Astrocyte (in vitro differentiated cells and primary cell): ENCODE measurements at regions not wholly inside any gene's neighbourhood (a gene's known extent, or its start where the extent isn't known, plus 50 kb on each side); places are given as distances from the start of the nearest gene placed in this dataset.

Experiments used
- DNase-seq: peaks from one replicate; pipeline ENCODE4 v3.0.0-alpha.2; 2010; ENCODE audit warnings: low read depth
- FAIRE-seq: peaks from 2 replicates; lab custom pipeline; 2011; peaks lifted over from hg19 to GRCh38; lab: Jason Lieb, UNC
- H2AFZ ChIP-seq: 2 replicates; pipeline ENCODE4 v1.6.0; 2012; ENCODE audit warnings: low read depth, low read length, inconsistent platforms
- H3K27ac ChIP-seq: 2 replicates; pipeline ENCODE4 v1.5.1; 2011; ENCODE audit warnings: low read depth, low read length, inconsistent platforms
- H3K27me3 ChIP-seq: 2 replicates; pipeline ENCODE4 v1.6.0; 2011; ENCODE audit warnings: low read length, inconsistent platforms; ENCODE audit not compliant: insufficient read depth
- H3K36me3 ChIP-seq: 2 replicates; pipeline ENCODE4 v1.5.1; 2011; ENCODE audit warnings: low read length, inconsistent platforms; ENCODE audit not compliant: insufficient read depth
- H3K4me1 ChIP-seq: 2 replicates; pipeline ENCODE4 v1.5.1; 2011; ENCODE audit warnings: low read length, inconsistent platforms; ENCODE audit not compliant: insufficient read depth
- H3K4me2 ChIP-seq: 2 replicates; pipeline ENCODE4 v1.6.0; 2012; ENCODE audit warnings: low read length, inconsistent platforms
- H3K4me3 ChIP-seq: 2 replicates; pipeline ENCODE4 v1.5.1; 2011; ENCODE audit warnings: low read depth, mild to moderate bottlenecking, low read length, inconsistent platforms; ENCODE audit not compliant: insufficient read depth
- H3K79me2 ChIP-seq: 2 replicates; pipeline ENCODE4 v1.6.0; 2012; ENCODE audit warnings: mild to moderate bottlenecking, low read length, inconsistent platforms; ENCODE audit not compliant: insufficient read depth
- H3K9ac ChIP-seq: 2 replicates; pipeline ENCODE4 v1.6.0; 2012; ENCODE audit warnings: mild to moderate bottlenecking, low read length, inconsistent platforms
- H3K9me3 ChIP-seq: 2 replicates; pipeline ENCODE4 v1.5.1; 2012; ENCODE audit warnings: low read depth, mild to moderate bottlenecking, low read length, inconsistent platforms; ENCODE audit not compliant: insufficient read depth
- H4K20me1 ChIP-seq: 2 replicates; pipeline ENCODE4 v1.6.0; 2012; ENCODE audit warnings: low read length, inconsistent platforms; ENCODE audit not compliant: insufficient read depth
- H3K27ac Mint-ChIP-seq: one replicate; pipeline ENCODE4 v1.8.0; 2021; ENCODE audit warnings: mild to moderate bottlenecking, mixed read lengths; ENCODE audit not compliant: unreplicated experiment
- H3K27me3 Mint-ChIP-seq: one replicate; pipeline ENCODE4 v1.8.0; 2021; ENCODE audit warnings: low read depth, mixed read lengths; ENCODE audit not compliant: unreplicated experiment
- H3K36me3 Mint-ChIP-seq: one replicate; pipeline ENCODE4 v1.8.0; 2021; ENCODE audit warnings: low read depth, mixed read lengths; ENCODE audit not compliant: unreplicated experiment
- H3K4me1 Mint-ChIP-seq: one replicate; pipeline ENCODE4 v1.8.0; 2021; ENCODE audit warnings: low read depth, mixed read lengths; ENCODE audit not compliant: unreplicated experiment
- H3K4me3 Mint-ChIP-seq: one replicate; pipeline ENCODE4 v1.8.0; 2021; ENCODE audit warnings: mild to moderate bottlenecking, moderate library complexity, mixed read lengths; ENCODE audit not compliant: unreplicated experiment
- H3K9me3 Mint-ChIP-seq: one replicate; pipeline ENCODE4 v1.8.0; 2021; ENCODE audit warnings: mild to moderate bottlenecking, mixed read lengths; ENCODE audit not compliant: unreplicated experiment
- CTCF ChIP-seq: IDR thresholded peaks from 2 replicates; pipeline ENCODE4 v1.5.1; 2011; ENCODE audit warnings: low read depth, mild to moderate bottlenecking, inconsistent platforms, low read length, moderate library complexity; ENCODE audit not compliant: insufficient read depth
- EZH2 ChIP-seq: IDR thresholded peaks from 2 replicates; pipeline ENCODE4 v1.6.1; 2012; ENCODE audit warnings: mild to moderate bottlenecking, low read length, inconsistent platforms; ENCODE audit not compliant: insufficient read depth

- Histone ChIP-seq H3K36me3 (no peaks in the 10 kb centered on the region), H3K27ac (no peak overlapping the region), H3K4me3 (no peak overlapping the region), H3K27me3 (no peaks in the 10 kb centered on the region), H4K20me1 (no peaks in the 10 kb centered on the region), H3K9ac (no peak overlapping the region), H2AFZ (no peak overlapping the region), H3K79me2 (no peaks in the 10 kb centered on the region), H3K9me3 (no peaks in the 10 kb centered on the region), H3K4me2 (no peak overlapping the region), H3K4me1 (peaks cover 22% of the 10 kb centered on the region)
- peaks cover 10% of the 10 kb centered on the region for H3K27me3 Mint-ChIP-seq
- peaks cover 8% of the 10 kb centered on the region for H3K4me1 Mint-ChIP-seq
- peaks cover 13% of the 10 kb centered on the region for H3K9me3 Mint-ChIP-seq
- H3K36me3 Mint-ChIP-seq, result no peaks in the 10 kb centered on the region
- H3K4me3 Mint-ChIP-seq, result no peak overlapping the region
- DNase-seq (no peak), FAIRE-seq (no peak)
- no peak overlapping the region for H3K27ac Mint-ChIP-seq
- TF ChIP-seq CTCF, result no peak
- TF ChIP-seq EZH2, result no peak
Observed at GRCh38 chr2:128425216-128425615, 106.5 kb upstream of the HS6ST1 start.

GRCh38 chr2:128425731-128426620 lies 107.3 kb upstream of the HS6ST1 start:
- Mint-ChIP-seq H3K9me3 (peaks cover 13% of the 10 kb centered on the region), H3K4me3 (no peak overlapping the region), H3K27ac (no peak overlapping the region), H3K27me3 (peaks cover 7% of the 10 kb centered on the region), H3K36me3 (no peaks in the 10 kb centered on the region), H3K4me1 (peaks cover 8% of the 10 kb centered on the region)
- Histone ChIP-seq H3K79me2 (no peaks in the 10 kb centered on the region), H3K27me3 (no peaks in the 10 kb centered on the region), H3K4me1 (peaks cover 22% of the 10 kb centered on the region), H3K4me2 (peak overlapping the region; percentile 39), H2AFZ (no peak overlapping the region), H3K9me3 (no peaks in the 10 kb centered on the region), H3K9ac (no peak overlapping the region), H3K36me3 (no peaks in the 10 kb centered on the region), H3K4me3 (no peak overlapping the region), H4K20me1 (no peaks in the 10 kb centered on the region), H3K27ac (no peak overlapping the region)
- no peak for FAIRE-seq
- peak; percentile 47 for DNase-seq
- TF ChIP-seq EZH2 (no peak), CTCF (no peak)

- H2AFZ ChIP-seq, result no peak overlapping the region
- TF ChIP-seq CTCF (no peak), EZH2 (no peak)
- no peaks in the 10 kb centered on the region for H3K9me3 ChIP-seq
- H3K79me2 ChIP-seq, result no peaks in the 10 kb centered on the region
- H3K4me1 ChIP-seq, result peaks cover 17% of the 10 kb centered on the region
- no peaks in the 10 kb centered on the region for H3K36me3 ChIP-seq
- H3K4me3 ChIP-seq, result no peak overlapping the region
- Mint-ChIP-seq H3K4me1 (peaks cover 5% of the 10 kb centered on the region), H3K27me3 (peaks cover 6% of the 10 kb centered on the region), H3K4me3 (no peak overlapping the region), H3K27ac (no peak overlapping the region), H3K9me3 (peaks cover 11% of the 10 kb centered on the region), H3K36me3 (no peaks in the 10 kb centered on the region)
- H3K9ac ChIP-seq, result no peak overlapping the region
- H4K20me1 ChIP-seq, result no peaks in the 10 kb centered on the region
- no peak for DNase-seq
- H3K27ac ChIP-seq, result no peak overlapping the region
- H3K4me2 ChIP-seq, result no peak overlapping the region
- FAIRE-seq, result no peak
- no peaks in the 10 kb centered on the region for H3K27me3 ChIP-seq
Observed at GRCh38 chr2:128427413-128427755, 108.7 kb upstream of the HS6ST1 start.
